ENCODE measurements at regions not wholly inside any gene's neighbourhood (a gene's known extent, or its start where the extent isn't known, plus 50 kb on each side); places are given as distances from the start of the nearest gene placed in this dataset.
"Not testable (repeated sequence)": the region's sequence is repeated elsewhere in the genome, so short reads cannot be mapped to it uniquely, and the experiment has no call there.

DNA sequence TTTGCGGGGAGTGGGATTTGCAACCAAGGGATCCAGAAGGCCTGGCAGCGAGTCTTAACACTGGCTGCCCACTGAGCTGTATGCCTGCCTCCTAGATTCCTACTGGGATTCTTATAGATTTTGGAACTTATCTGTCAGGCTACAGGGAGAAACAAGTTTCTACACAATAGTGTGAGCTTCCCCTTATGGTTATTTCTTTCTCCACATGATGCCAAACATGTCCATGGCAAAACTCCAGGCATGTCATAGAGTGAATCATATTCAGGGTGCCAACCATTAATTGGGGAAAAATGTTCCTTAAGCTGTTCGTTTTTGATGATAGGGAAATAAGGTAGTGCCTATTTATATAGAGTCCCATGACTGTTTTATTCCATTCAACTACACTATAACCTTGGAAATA is 1185.2 kb upstream of the CELF4 start:
- Histone ChIP-seq H3K27ac (no peak overlapping the region), H3K36me3 (no peaks in the 10 kb centered on the region), H3K4me1 (no peaks in the 10 kb centered on the region), H3K9me3 (0 out of 2 replicates have a peak, but pooled peaks cover 5% of the 10 kb centered on the region), H4K20me1 (no peaks in the 10 kb centered on the region), H3K4me3 (no peak overlapping the region), H3K27me3 (no peaks in the 10 kb centered on the region), H3K4me2 (no peak overlapping the region), H3K9ac (no peak overlapping the region)
- TF ChIP-seq Cebpa-rat (IDR thresholded peaks at IDR 0.05): no peak

DNA sequence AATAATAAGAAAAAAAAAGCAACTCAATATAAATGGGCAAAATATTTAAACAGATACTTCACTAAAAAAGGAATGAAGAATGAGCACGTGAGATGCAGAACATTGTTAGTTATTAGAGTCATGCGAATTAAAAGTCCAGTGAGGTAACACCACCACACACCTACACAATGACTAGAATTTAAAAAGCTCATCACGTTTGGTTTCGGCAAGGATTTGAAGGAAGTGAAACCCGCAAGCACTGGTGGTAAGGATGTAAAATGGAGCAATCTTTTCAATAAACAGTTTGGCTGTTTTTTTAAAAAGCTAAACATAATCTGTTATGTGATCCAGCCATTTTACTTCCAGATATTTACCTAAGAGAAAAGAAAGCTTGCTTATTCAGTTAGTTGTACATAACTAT is 1181.6 kb upstream of the CELF4 start:
- Histone ChIP-seq H3K4me3 (no peak overlapping the region), H3K36me3 (no peaks in the 10 kb centered on the region), H3K4me1 (no peaks in the 10 kb centered on the region), H3K4me2 (no peak overlapping the region), H4K20me1 (no peaks in the 10 kb centered on the region), H3K9ac (no peak overlapping the region), H3K9me3 (0 out of 2 replicates have a peak, but pooled peaks cover 5% of the 10 kb centered on the region), H3K27ac (no peak overlapping the region), H3K27me3 (no peaks in the 10 kb centered on the region)
- TF ChIP-seq Cebpa-rat (IDR thresholded peaks at IDR 0.05): no peak

DNA sequence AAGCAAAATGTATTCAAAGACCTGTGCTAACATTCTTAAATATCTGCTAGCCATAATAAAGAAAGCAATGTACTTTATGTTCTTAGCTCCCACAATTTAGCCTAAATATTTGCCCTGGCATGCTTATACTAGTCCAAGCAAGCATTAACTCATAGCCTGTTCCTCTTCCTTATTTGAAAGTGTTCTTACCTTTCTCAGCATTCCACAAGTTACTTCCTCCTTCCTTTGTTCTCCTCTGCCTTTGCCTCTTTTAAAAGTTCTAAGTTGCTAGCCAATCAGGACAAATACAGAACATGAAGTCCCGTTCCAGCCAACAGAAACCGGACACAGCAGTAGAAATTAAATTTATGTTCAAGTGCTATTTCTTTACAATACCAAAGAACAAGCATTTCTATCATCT is 1154.6 kb upstream of the CELF4 start:
- H3K9ac ChIP-seq, H3K27me3 ChIP-seq, H3K4me2 ChIP-seq, H3K27ac ChIP-seq, H3K36me3 ChIP-seq, H4K20me1 ChIP-seq, H3K4me3 ChIP-seq: not testable (repeated sequence)
- peaks cover 27% of the 10 kb centered on the region for H3K9me3 ChIP-seq
- peaks cover 13% of the 10 kb centered on the region; the same call in 1 of the 2 replicates for H3K4me1 ChIP-seq

DNA sequence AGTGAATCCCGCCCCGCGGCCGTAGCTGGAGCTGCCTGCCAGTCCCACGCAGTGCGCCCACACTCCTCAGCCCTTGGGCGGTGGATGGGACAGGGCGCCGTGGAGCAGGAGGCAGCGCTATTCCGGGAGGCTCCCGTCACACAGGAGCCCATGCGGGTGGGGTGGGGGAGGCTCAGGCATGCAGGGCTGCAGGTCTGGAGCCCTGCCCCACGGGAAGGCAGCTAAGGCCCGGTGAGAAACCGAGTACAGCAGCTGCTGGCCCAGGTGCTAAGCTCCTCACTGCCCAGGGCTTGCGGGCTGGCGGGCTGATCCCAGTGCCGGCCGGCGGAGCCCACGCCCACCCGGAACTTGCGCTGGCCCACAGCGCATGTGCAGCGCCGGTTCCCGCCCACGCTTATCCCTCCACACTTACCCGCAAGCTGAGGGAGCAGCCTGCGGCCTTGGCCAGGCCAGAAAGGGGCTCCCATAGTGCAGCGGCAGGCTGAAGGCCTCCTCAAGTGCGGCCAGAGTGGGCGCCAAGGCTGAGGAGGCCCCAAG is 1152.8 kb upstream of the CELF4 start:
- H3K4me1 ChIP-seq: peaks cover 7% of the 10 kb centered on the region; the same call in 1 of the 2 replicates
- H3K4me3 ChIP-seq: no peak overlapping the region
- TF ChIP-seq Cebpa-rat (IDR thresholded peaks at IDR 0.05): no peak
- H3K4me2 ChIP-seq: no peak overlapping the region
- no peak overlapping the region for H3K27ac ChIP-seq
- H4K20me1 ChIP-seq: no peaks in the 10 kb centered on the region
- peaks cover 27% of the 10 kb centered on the region for H3K9me3 ChIP-seq
- no peaks in the 10 kb centered on the region for H3K36me3 ChIP-seq
- H3K9ac ChIP-seq: no peak overlapping the region
- no peaks in the 10 kb centered on the region for H3K27me3 ChIP-seq

DNA sequence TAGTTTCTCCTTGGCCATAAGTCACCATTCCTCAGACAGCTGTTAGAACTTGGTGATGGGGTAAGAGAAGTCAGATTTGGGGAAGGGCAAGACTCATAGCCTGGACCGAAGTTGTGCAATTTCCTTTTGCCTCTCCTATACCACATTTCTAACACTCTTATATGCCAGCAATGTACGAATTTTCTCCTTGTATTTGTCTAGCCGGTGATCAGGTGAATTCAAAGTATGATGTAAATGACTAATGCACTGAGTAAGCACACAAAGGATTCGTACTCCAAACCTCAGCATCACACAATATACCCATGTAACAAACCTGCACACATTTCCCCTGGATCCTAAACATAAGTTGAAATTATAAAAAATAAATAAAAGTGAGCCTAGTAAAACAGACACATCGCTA is 1143.5 kb upstream of the CELF4 start:
- Histone ChIP-seq H3K4me3 (no peak overlapping the region), H4K20me1 (no peaks in the 10 kb centered on the region), H3K4me1 (no peaks in the 10 kb centered on the region), H3K27me3 (no peaks in the 10 kb centered on the region), H3K9ac (no peak overlapping the region), H3K27ac (no peak overlapping the region), H3K9me3 (no peaks in the 10 kb centered on the region), H3K4me2 (no peak overlapping the region), H3K36me3 (no peaks in the 10 kb centered on the region)
- TF ChIP-seq Cebpa-rat (IDR thresholded peaks at IDR 0.05): no peak

DNA sequence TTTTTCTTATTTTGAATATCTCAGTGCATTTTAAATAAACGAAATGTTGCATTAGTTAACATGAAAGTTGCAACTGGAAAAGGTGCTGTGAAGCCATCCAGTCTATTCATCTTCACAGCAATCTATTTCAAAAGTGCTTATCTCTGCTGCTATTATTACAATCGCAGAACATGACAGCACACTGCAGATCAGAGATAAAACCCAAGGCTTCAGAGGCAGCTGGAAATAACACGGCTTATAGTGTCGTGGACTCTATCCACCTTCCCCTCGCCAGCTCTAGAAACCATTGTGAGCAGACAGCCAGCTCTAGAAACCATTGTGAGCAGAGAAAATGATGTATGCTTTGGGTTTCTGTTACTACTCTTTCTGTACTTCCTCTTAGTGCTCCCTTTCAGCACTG is 1140.8 kb upstream of the CELF4 start:
- Histone ChIP-seq H3K27me3 (no peaks in the 10 kb centered on the region), H3K4me3 (no peak overlapping the region), H4K20me1 (no peaks in the 10 kb centered on the region), H3K4me1 (no peaks in the 10 kb centered on the region), H3K4me2 (no peak overlapping the region), H3K36me3 (no peaks in the 10 kb centered on the region), H3K9ac (no peak overlapping the region), H3K9me3 (no peaks in the 10 kb centered on the region), H3K27ac (no peak overlapping the region)
- TF ChIP-seq Cebpa-rat (IDR thresholded peaks at IDR 0.05): no peak

DNA sequence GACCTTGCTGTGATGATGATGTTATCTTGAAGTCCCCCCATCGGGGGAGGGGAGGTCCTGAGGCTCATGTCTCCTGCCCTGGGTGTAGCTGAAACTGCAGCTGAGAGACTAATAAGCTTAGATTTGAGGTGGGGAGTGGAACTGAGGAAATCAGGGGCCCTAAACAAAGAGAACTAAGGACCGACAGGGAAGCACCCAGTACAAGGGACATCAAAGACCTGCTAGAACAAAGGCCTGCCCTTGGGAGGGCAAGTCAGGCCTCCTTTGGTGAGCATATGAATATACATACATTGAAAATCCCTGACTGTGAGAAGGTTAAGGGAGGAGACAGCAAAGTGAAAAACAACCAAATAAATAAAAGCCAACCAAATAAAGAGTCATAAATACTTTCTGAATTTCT is 1132.5 kb upstream of the CELF4 start:
- Histone ChIP-seq H3K27ac (no peak overlapping the region), H3K4me3 (no peak overlapping the region), H4K20me1 (no peaks in the 10 kb centered on the region), H3K4me1 (no peaks in the 10 kb centered on the region), H3K9ac (no peak overlapping the region), H3K27me3 (no peaks in the 10 kb centered on the region), H3K36me3 (no peaks in the 10 kb centered on the region), H3K4me2 (no peak overlapping the region), H3K9me3 (peaks cover 4% of the 10 kb centered on the region; the same call in 1 of the 2 replicates)
- TF ChIP-seq Cebpa-rat (IDR thresholded peaks at IDR 0.05): no peak

DNA sequence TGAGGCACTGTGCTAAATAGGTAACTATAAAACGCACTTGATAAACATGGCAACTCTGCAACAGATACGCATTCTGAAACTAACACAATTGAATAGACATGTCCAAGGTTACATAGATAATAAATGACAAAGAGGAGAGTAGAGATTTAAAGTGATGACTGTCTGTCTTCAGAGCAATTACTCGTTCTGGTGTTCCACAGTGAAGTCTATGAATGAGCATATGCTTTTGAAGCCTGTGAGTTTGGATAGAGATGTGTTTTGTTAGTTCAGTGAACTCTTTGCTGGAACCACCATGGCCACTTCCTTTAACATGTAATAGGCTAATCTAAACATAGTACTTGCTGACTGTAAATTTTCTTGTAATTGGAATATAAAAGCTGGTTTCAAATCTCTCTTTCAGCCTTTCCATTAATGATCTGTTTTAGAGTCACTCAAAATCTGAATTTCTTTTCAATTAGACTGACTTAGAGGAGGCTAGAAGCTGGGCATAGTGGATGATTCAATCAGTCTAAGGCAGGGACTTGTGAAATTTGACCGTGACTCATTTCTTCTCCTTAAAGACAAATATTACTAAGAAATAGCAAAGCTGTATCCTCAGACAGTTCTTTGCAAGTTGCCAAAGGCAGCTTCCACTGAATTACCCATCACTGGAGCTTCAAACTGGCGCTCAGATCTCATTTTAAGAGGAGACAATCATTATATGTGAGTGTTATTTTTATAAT is 1130.1 kb upstream of the CELF4 start:
- no peaks in the 10 kb centered on the region for H3K36me3 ChIP-seq
- H3K4me3 ChIP-seq: no peak overlapping the region
- TF ChIP-seq Cebpa-rat (IDR thresholded peaks at IDR 0.05): no peak
- no peak overlapping the region for H3K9ac ChIP-seq
- no peaks in the 10 kb centered on the region for H3K4me1 ChIP-seq
- no peak overlapping the region for H3K27ac ChIP-seq
- H3K9me3 ChIP-seq: peaks cover 4% of the 10 kb centered on the region; the same call in 1 of the 2 replicates
- H4K20me1 ChIP-seq: no peaks in the 10 kb centered on the region
- H3K4me2 ChIP-seq: no peak overlapping the region
- no peaks in the 10 kb centered on the region for H3K27me3 ChIP-seq

DNA sequence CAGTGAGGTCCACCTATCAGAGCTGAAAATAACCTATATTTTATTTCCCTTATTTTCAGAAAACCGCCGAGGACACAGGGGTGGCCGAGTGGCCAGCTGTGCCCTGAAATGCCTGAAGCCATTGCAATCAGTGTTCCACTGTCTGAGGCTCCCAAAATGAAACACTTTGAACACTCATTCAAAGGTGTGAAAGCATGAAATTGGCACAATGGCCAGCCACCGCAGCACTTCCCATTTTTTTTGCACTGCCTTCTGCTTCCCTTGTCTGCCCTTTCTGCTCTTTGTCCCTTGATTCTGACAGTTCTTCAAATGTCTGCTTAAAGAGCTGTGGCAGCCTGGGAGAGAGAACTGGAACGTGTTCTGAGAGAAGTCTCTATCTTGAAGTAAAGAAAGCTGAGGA is 1127.5 kb upstream of the CELF4 start:
- no peak overlapping the region for H3K4me3 ChIP-seq
- no peaks in the 10 kb centered on the region for H4K20me1 ChIP-seq
- H3K27ac ChIP-seq: no peak overlapping the region
- peaks cover 3% of the 10 kb centered on the region; the same call in 1 of the 2 replicates for H3K9me3 ChIP-seq
- no peak overlapping the region for H3K9ac ChIP-seq
- H3K4me1 ChIP-seq: no peaks in the 10 kb centered on the region
- H3K27me3 ChIP-seq: no peaks in the 10 kb centered on the region
- no peak for TF ChIP-seq Cebpa-rat (IDR thresholded peaks at IDR 0.05)
- H3K4me2 ChIP-seq: no peak overlapping the region
- H3K36me3 ChIP-seq: no peaks in the 10 kb centered on the region

DNA sequence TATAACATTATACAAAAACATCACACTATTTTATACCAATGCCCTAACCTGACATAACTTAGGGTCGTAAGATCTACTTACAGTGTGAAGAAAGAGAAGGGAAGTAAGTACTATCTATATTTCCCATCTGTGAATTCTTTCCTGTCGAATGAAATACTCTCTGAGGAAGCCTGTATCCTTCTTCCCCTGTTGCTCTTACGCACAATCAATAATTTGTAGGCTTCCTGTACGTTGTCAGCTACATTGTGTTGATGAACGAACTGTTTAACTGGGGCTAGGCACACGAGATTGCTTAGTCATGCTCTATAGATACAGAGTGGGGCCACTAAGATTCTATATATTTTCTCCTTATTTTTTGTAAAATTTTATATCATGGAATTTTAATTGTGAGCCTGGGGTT is 1125.0 kb upstream of the CELF4 start:
- Histone ChIP-seq H3K4me2 (no peak overlapping the region), H3K27me3 (no peaks in the 10 kb centered on the region), H4K20me1 (no peaks in the 10 kb centered on the region), H3K4me1 (no peaks in the 10 kb centered on the region), H3K36me3 (no peaks in the 10 kb centered on the region), H3K4me3 (no peak overlapping the region), H3K27ac (no peak overlapping the region), H3K9ac (no peak overlapping the region), H3K9me3 (no peaks in the 10 kb centered on the region)
- TF ChIP-seq Cebpa-rat (IDR thresholded peaks at IDR 0.05): no peak
